LNCaP clone FGC (cell line): ENCODE measurements at regions not wholly inside any gene's neighbourhood (a gene's known extent, or its start where the extent isn't known, plus 50 kb on each side); places are given as distances from the start of the nearest gene placed in this dataset.

Experiments used
- DNase-seq: peaks from one replicate; pipeline ENCODE4 v3.0.0-alpha.2; 2011; ENCODE audit warnings: low read depth
- H3K4me3 ChIP-seq: 2 replicates; pipeline ENCODE4 v1.5.1; 2011; ENCODE audit warnings: mild to moderate bottlenecking, low read depth, low read length, control low read depth
- CTCF ChIP-seq: IDR thresholded peaks from 2 replicates; pipeline ENCODE4 v1.5.1; 2012; ENCODE audit warnings: mild to moderate bottlenecking; ENCODE audit not compliant: control insufficient read depth, insufficient read depth; ENCODE audit errors: extremely low read depth

DNA sequence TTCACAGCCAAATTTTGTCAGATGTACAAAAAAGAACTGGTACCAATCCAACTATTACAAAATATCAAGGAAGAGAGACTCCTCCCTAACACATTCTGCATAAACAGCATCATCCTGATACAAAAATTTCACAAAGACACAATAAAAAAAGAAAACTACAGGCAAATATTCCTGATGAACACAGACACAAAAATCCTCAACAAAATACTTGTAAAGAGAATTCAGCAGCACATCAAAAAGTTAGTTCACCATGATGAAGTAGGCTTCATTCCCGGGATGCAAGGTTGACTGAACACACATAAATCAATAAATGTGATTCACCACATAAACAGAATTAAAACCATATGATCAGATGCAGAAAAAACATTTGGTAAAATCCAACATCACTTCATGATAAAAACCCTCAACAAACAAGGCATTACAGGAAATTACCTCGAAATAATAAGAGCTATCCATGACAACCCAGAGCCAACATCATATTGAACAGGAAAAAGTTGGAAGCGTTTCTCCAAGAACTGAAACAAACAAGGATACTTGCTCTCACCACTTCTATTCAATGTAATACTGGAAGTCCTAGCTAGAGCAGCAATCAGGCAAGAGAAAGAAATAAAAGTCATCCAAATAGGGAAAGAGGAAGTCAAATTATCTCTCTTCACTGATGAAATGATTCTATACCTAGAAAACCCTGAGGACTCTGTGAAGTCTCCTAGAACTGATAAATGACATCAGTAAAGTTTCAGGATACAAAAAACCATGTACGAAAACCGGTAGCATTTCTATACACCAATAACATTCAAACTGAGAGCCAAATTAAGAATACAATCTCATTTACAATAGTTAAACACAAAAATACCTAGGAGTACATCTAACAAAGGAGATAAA lies 223.1 kb downstream of the REEP3 start:
- no peak for DNase-seq
- no peak for TF ChIP-seq CTCF
- no peak overlapping the region for H3K4me3 ChIP-seq

- H3K4me3 ChIP-seq: no peak overlapping the region
- no peak for TF ChIP-seq CTCF
- DNase-seq: no peak
These were observed 228.7 kb downstream of the REEP3 start for GRCh38 chr10:63749915-63750314.

DNA sequence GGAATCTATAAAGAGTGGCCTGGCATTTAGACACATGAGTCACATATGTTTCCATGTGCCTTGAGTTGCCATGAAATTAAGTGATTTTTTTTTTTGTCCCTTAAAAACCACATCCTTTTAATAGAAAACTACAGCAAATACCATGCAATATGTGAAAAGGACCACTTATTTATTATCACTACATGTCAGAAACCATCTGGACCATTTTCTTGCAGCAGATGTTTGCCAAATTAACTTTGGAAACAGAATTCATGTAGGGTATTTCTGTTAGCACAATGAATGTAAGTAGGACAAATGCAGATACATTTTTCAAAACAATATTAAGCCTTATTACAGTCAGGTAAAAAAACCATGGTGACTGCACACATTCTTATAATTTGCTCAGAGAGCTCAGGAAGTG lies 230.6 kb downstream of the REEP3 start:
- no peak for TF ChIP-seq CTCF
- no peak overlapping the region for H3K4me3 ChIP-seq
- no peak for DNase-seq

DNA sequence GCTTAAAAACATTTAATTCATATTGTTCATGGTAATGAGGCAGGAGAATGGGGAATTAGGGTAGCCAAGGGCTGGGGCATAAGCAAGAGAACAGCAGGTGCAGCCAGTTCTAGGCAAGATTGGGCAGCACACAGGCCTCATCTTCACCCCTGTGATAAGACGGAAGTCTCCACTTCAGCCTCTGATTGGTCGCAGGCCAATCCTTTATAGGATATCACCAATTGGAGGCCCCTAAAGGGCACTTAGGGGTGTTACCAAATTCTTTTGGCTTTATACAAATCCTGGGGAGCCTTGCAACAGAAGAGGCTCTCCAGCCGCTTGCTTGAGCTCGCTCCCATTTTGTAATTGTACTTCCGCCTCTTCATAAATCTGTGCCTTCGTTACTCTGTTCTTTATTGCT lies 231.1 kb downstream of the REEP3 start:
- H3K4me3 ChIP-seq: no peak overlapping the region
- no peak for DNase-seq
- no peak for TF ChIP-seq CTCF

- no peak overlapping the region for H3K4me3 ChIP-seq
- no peak for DNase-seq
- TF ChIP-seq CTCF: no peak
These were observed 232.6 kb downstream of the REEP3 start for GRCh38 chr10:63753808-63754207.

GRCh38 chr10:63755441-63755840 lies 234.2 kb downstream of the REEP3 start:
- TF ChIP-seq CTCF: no peak
- DNase-seq: no peak
- H3K4me3 ChIP-seq: no peak overlapping the region

DNA sequence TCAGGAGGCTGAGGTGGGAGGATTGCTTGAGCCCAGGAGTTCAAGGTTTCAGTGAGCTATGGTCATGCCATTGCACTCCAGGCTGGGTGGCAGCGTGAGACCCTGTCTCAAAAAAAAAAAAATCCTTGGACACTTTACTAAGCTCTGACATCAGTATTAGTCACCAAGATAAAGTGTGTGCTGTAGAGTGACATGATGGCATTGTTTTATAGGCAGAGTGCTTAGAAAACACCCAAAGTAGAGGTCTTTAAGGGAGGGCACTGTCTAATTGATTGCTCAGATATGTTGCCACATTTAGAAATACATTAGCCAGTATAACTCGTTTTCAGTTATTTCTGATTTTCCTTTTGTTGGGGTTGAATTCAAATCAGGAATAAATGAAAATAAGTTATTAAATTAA lies 235.9 kb downstream of the REEP3 start:
- no peak overlapping the region for H3K4me3 ChIP-seq
- no peak for DNase-seq
- TF ChIP-seq CTCF: no peak
